Activated CD4-positive, alpha-beta T cell treated with anti-CD3 and anti-CD28 coated beads, Interleukin-10, Interleukin-2, amounts not matched to agents 100 ng/mL and 50 ng/mL, durations not matched to agents 16 hours and 8 hours (primary cell): ENCODE measurements at regions not wholly inside any gene's neighbourhood (a gene's known extent, or its start where the extent isn't known, plus 50 kb on each side); places are given as distances from the start of the nearest gene placed in this dataset.

Source experiments
- DNase-seq: peaks from one replicate; pipeline ENCODE4 v3.0.0-alpha.2; 2020

DNA sequence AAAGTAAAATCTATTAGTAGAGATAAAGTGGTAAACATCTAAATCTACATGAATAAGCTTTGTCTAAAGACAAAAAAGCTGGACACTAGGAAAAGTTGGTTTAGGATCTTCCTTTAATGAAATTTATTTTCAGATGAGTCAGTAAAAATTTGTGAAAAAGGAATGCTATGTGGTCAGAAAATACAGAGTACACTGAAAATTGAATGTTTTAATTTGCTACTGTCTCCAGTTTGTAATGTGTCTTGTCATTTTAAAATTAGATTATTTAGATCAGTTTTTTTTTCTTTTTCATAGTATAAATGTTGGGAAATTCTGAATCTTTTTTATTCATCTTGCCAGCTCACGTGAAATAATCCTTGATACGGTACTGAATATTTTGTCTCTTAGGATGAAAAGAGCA, 56.9 kb downstream of the SLITRK6 start:
- no peak for DNase-seq

DNA sequence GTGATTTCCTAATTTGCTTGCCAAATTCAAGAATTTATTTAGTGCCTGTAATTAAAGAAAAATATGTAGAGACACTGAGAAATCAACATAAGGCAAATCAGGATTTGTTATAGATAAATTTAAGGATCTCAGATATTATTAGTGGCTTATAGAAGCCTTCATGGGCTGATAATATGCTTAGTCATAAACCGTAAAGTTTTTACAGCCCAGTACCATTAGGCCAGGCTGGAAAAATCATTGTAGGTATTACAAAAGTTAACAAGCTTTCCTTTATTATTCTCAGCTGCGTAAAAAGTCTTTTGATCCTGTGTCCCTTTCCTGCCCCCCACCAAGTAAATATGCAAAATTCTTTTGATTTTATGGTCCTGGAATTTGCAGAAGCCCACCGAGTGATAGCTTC, 58.2 kb downstream of the SLITRK6 start:
- no peak for DNase-seq

DNA sequence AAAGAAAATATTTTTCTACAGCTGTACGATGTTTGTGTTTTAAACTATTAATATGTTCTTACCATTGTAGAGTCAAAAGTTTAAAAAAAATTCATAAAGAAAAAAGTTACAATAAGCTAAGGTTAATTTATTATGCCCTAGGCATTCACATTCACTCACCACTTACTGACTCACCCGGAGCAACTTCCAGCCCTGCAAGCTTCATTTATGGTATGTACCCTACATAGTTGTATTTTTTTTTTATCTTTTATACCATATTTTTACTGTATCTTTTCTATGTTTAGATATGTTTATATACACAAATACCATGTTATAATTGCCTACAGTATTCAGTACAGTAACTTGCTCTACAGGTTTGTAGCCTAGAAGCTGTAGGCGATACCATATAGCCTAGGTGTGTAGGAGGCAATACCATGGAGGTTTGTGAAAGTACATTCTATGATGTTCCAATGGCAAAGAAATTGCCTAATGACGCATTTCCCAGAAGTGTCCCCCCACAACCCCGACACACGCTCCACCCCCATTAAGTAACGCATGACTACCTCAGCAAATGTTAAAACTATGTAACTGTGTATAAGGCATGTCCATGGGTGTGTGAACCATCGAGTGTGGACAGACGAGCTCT, 60.4 kb downstream of the SLITRK6 start:
- no peak for DNase-seq

DNA sequence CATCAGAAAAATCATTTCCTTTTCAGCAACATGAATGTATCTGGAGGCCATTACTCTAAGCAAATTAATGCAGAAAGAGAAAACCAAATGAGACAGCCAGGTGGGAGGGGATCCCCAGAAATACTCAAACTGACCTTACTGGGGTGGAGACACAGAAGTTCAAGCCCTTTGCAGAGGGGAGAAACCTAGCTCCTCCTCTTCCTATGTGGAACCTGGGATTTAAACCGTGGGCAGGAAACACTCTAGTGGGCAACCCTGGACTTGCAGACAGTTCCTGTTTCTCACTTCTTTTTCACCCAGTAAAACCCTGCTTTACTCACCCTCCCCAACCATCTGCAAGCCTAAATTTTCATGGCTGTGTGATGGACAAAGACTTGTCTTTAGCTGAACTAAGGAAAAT, 61.3 kb downstream of the SLITRK6 start:
- DNase-seq, result no peak

DNA sequence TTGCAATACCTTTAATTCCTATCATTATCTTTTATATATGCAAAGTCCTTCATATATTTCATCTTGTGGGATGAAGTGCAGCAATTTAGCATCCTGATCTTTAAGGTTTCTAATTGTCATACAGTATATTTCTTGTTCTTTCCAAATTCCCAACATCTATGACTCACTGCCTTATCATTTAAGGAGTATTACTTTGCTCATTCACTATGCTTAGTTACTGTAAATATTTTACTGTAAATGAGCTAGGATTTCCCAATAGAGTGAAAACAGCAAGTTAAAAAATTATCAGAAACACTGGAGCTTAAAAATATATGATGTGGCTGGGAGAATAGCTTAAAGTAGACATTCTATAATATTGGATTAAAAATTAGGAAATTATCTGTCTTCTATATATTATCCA, 69.9 kb downstream of the SLITRK6 start:
- no peak for DNase-seq

DNA sequence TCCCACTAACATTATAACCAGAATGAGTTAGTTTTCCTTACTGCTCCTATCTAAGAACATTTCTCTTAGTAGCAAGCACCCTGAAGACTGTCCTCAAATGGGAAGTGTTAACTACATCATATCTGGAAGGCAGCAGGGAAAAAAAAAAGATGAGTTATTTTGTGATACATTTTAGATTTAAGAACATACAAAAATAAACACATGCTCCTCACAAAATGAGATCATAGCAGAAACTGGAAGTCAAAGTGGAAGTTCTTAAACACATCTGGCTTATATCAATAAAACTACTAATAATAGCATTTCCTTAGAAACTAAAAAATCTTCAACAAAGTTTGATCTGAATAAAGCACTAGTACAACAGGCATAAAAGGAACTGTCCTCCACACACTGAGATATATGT, 70.4 kb downstream of the SLITRK6 start:
- no peak for DNase-seq

DNA sequence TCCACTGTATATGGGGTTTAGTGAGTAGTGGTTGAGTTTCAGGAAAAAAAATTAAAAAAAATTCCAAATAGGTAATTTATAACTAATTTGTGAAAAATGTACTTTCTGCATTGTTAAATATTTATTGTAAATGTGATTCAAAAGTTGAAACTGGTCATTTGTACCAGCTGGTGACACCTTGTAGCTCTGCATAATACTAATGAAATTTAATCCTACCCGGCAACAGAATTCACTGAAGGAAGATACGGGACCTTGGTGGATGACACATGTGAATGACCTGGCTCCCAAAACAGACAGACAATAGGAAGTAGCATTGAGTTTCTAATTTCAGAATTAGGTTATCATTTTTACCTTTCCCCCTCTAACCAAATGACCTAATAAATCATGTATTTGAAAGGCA, 73.8 kb downstream of the SLITRK6 start:
- no peak for DNase-seq

DNA sequence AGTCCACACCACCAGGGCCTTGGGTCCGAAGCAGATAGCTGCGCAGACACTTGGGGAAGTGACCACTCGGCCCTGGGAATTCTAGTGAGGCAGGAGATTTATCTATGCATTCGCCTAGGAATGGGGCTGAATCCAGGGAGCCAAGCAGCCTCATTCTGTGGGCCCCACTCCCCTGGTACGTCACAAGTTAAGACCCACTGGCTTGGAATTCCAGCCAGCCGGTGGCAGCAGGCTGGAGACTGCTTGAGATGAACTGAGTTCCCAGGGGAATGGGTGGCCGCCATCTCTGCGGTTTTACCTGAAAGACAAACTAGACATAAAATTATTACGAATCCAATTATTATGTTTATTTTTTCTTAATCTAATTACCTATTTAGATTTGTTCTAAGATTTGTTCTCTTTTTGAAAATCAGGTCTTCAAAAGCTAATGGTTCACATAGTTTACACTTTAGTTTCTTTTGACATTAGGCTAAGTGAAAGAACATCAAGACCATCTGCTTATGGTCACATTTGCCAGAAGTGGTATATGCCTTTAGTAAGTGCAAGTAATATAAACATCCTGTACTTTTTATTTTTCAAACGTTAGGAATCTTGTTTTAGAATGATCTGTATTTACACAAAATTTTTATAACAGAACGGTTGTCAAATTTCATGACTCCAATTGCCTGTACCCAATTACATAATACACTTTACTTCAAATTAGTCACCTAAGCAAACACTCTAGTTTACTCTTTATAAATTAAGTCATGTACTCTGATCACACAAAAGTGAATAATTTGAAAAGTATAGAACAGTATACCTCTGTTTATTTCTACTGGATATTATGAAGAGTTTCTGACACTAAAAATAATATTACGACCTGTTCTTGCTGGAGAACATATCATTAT, 74.4 kb downstream of the SLITRK6 start:
- no peak for DNase-seq

DNA sequence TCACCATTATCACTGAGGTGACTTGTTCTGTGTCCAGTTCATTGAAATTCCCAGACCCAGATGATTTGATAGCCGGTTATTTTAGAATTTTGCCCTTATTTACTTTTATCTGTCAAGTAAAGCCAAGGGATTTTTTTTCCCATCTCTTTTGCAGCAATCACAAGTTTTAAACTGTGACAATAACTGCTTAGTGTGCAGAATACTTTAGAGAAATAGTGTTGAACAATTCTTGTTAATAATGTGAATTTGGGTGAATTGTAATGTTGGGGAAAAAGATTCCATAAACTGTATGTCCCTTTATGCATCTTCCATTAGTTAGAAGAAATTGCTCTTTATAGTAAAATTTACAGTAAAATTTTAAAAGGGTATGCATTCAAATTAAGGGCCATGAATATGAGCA, 79.5 kb downstream of the SLITRK6 start:
- no peak for DNase-seq

DNA sequence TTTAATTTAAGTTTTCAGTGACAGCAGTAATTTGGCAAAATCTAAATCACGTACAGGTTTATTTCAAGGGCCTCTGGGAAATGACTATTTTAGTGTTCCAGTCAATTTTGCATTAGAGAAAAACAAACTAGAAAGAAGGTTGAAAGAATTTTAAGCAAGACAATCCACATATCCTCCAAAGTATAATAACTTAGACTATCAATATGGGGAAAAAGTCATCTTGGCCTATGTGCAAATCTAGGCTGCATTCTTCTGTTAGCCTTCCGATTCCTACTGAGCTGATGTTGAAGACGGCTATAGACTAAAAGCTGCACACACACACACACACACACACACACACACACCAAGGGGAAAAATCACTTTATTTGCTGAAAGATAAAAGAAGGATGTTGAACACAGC, 81.3 kb downstream of the SLITRK6 start:
- DNase-seq, result no peak

DNA sequence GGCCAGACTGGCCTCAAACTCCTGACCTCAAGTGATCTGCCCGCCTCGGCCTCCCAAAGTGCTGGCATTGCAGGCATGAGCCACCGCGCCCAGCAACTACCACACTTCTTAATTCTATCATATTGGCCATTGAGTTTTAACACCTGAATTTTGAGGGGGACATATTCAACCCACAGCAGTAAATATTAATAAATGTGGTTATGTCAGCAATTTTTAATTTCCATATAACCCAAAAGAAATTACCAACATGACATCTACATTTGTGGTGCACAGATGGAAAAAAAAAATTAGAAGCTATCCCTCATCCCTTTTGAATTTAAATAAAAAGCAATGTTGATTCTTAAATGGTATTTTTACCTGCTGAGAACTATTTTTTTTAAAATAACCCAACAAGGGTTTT, 88.7 kb downstream of the SLITRK6 start:
- DNase-seq, result no peak

DNA sequence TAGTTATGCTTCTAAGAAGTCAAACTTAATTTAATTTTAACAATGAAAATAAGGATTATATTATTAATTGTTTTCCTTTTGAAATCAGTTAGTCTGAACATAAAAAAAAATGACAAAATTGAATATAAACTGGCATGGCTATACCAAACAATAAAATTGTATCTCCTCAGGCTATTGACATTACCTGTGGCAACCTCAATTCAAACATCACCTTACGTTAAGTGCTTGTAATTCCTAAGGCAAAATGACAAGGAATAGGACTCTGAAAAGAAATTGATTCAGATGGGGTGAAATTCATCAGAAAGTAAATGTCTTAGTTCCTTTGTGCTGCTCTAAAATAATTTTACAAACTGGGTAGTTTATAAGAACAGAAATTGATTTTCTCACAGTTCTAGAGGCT, 89.5 kb downstream of the SLITRK6 start:
- no peak for DNase-seq

DNA sequence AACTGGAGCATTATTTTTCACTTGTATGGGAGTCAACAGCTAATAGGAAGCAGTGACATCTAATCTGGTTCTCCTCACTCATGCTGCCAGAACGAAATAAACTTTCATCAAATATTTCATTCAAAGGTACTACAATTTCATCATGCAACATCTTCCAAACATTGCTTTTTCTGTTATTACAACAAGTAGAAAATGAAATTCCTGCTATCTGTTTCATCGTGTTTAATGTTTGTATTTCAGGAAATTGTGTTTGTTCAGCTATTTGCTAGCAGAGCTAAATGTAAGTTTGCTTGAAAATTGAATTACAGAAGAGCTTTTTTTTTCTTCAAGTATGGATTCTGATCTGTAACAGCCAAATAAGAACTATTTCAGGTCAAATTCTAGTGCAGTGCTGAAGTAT, 90.1 kb downstream of the SLITRK6 start:
- DNase-seq, result no peak

DNA sequence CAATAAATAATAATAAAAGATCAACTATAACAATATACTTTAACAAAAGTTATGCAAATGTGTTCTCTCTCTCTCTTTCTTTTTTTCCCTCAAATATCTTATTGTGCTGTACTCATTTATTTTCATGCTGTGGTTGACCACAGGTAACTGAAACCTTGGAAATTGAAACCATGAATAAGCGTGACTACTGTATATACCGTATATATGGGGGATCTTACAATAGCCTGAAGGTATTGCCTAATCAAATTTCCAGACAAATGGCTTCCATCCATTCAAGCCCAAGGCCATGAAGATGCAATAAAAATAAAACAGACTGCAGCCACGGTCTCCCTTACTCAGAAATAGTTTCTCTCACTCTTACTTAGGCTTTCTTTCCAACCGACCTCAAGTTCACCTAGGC, 98.3 kb downstream of the SLITRK6 start:
- DNase-seq, result no peak

DNA sequence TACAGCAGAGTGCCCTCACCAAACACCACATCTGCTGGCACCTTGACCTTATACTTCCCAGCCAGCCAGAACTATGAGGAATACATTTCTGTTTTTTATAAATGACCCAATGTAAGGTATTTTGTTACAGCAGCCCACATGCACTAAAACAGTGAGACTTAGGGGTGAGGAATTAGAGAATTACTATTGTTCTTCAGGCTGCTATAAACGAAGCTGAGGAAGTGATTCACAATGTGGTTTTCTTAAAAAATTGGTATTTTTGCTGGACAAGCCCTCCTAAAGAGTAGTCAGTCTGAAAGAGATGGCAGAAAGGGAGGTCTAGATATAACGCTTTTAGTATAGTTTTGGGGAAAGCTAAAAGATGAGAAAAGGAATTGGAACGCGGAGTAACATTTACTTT, 101.0 kb downstream of the SLITRK6 start:
- DNase-seq, result no peak

DNA sequence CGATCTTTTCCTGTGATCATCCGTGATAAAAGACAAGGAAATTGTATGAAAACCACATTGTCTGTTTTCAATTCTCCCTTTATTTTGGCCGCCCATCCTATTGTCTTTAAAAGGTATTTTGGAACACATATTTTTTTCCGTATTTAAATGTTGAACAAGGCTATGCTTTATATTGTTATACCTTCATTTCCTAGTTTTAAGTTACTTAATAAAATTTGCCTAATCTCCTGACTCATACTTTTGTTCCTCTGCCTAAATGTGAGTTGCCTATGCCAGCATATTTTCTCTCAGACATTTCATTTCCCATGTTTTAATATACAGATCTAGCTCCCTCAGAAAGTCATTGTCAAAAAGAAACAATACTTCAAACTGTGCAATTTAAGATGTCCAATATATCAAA, 104.2 kb downstream of the SLITRK6 start:
- no peak for DNase-seq

DNA sequence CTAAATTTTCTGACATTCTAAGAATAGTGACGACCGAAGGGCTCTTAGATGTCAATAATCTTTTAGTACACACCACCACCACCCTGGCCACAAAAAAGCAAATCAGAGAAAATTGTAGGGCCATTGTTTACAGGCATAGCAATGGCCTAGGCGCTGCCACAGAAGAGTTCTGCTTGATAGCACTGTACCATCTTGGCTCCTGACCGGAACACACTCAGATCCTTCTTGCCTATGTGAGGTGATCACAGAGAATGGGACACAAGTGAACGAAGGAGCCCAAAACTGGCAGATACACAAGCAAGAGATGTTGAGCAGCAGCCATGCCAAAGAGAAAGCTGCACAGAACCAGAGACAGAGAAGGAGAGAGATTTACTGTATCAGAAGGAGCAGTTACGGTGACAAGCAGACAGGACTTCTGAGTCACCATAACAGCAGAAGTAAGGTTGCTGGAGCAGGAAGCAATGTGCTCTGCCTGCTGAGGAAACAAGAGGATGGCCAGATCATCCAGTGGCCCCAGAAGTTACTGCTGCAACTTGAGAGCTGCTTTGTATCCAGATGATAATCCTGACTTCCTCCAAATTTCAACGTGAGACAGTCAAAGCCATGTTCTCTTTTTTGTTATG, 105.2 kb downstream of the SLITRK6 start:
- no peak for DNase-seq

DNA sequence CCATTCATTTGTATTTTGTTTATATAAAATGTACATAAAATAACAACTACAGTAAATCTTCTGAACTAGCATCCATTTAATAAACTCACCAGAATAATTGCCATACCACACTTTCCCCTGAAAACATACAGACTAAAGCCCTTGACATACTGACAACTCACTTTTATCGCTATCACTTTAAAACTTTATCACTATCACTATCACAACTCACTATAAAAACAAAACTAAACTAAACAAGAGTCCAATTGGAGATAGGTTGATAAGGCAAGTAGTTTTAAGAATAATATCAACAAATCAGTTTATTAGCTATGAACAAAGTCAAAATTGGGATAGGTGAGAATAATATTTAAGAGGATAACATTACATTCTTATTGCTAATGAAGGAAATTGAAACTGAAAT, 108.9 kb downstream of the SLITRK6 start:
- DNase-seq, result no peak

DNA sequence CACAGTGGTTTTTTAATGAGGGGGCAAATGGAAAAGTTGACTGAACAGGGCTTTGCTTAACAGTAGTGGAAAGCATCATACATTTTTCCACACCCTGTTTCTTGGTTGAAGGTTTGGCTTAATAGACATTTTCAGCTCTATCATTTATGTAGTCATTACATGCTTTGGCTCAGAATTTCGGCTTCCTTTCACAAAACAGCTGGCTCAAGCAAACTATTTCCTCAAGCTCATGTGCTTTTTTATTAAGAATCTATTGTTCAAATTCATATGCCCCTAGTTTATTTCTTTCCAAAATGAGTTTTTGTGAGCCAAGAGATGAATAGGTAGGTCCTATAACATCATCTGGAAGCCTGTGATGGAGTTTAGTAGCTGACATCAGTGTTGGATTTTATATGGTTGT, 113.8 kb downstream of the SLITRK6 start:
- DNase-seq, result no peak

DNA sequence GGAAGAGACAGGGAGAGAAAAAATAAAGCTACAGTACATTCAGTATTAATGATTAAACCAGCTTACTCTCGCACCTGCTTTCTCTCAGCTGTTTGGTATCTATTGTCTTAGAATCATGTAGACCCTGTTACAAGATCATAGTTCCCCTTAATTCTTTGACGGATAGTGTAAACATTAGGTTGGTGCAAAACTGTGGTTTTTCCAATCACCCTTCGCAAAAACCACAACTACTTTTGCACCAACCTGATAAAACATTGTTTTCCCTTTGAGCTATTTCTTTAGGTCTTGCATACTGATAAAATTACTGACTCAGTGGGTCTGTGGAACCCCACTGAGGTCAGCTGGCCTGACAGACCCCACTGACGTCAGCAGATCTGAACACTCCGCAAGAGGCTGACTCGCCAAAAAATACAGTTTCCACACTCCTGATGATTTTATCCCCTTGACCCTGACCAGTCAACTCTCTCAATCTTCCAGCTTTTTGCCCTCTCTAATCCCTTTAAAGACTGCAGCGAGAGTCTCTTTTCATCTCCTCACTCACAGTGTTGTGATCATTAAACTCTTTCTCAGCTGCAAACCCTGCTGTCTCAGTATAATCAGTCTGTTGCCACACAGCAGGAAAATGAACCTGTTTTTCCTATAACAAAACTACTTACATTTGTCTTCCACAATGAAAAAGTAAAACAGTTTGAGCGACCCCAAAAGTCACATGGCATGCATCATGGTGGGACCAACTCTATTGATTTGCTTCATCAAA, 123.9 kb downstream of the SLITRK6 start:
- no peak for DNase-seq

DNA sequence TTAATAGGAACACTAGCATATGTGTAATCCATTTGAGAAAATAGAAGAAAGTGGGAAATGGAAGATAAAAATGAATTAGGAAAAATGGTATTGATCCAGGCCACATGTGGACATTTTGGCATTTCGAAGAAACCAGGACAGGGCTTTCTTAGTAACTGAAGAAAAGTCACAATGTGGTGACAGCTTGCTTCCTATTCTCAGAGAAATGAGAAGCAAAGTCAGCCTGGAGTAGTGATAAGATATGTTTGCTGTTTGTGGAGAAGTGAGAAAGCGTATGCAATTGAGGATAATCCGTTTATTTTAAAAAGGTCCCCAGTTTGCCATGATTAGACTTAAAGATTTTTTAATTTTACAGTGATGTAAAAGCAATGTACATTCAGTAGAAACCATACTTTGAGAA, 127.9 kb downstream of the SLITRK6 start:
- DNase-seq, result no peak

DNA sequence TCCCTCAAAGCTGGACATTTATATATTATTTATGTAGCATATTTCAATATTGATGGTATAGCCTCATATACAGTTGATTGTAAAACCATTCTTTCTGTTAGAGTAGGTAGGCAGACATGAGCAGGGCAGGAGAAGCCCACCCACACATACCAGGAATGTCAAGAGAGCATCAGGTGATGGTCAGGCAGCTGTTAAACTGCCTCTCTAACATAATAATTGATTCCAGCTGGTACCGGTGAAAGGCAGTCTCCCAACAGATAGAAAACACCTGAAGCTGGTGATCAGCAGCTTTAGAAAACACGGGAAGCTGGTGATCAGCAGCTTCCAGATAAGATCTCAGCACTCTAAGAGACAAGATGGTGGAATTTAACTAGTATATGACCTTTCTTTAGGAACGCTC, 132.9 kb downstream of the SLITRK6 start:
- DNase-seq, result no peak

DNA sequence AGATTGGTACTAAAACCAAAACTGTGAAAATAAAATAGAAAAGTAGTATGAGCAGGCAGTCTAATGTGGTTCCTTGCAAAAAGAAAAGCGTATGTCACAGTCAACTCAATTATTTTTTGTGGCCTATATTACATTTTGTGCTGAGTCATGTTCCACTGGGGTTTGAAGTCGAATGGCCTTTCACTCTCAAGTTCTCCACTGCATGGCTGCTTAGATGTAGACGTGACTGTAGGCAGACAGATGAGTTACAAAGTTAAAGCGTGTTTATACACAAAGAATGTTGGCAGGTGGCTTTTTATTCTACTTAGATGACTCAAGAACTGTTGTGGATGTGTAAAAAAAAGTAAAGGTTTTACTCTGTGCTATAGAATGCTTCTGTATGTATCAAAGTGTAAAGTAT, 133.9 kb downstream of the SLITRK6 start:
- DNase-seq, result no peak

DNA sequence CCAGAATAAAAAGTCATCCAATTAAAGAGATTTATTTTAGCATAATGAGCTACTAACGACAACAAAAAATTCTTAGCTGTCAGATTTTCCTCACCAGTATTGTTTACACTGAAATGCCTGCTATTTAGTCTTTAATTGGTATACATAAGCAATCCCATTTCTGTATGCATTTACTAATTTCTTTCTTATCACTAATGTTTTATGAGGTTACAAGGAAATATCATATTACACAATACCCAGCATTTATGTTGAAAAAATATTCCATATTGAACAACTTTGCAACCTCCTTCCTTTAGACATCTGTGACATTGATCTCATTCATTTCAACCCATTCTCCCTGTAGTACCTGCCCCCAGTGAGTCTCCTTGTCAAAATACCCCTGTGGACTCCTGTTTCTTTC, 135.4 kb downstream of the SLITRK6 start:
- no peak for DNase-seq
